GM13977 (cell line): ENCODE measurements at regions not wholly inside any gene's neighbourhood (a gene's known extent, or its start where the extent isn't known, plus 50 kb on each side); places are given as distances from the start of the nearest gene placed in this dataset.

ENCODE experiments used
- DNase-seq: peaks from one replicate; pipeline ENCODE4 v3.0.0; 2012; ENCODE audit warnings: low spot score
- CTCF ChIP-seq: IDR thresholded peaks from 2 replicates; pipeline ENCODE4 v1.5.1; 2012; ENCODE audit warnings: mild to moderate bottlenecking, control low read depth; ENCODE audit not compliant: insufficient read depth; ENCODE audit errors: extremely low read depth, missing control alignments
- in situ Hi-C: fragments of 300-500 bp; cut with MboI; formaldehyde crosslinking; loops from one replicate; pipeline ENCODE4 v1.12.0; 2022; ENCODE audit warnings: low sequenced_read_pairs, low pct_unique_long_range_greater_than_20kb, mixed read lengths, inconsistent platforms; ENCODE audit not compliant: unreplicated experiment

GRCh38 chr6:144617708-144618107 is 332.6 kb downstream of the UTRN start:
- in situ Hi-C loops, result no loop called here
- DNase-seq, result no peak
- TF ChIP-seq CTCF, result no peak

GRCh38 chr6:144619966-144620365 is 334.8 kb downstream of the UTRN start:
- no peak for DNase-seq
- TF ChIP-seq CTCF, result no peak
- in situ Hi-C loops, result no loop called here

GRCh38 chr6:144621332-144621731 is 336.2 kb downstream of the UTRN start:
- in situ Hi-C loops, result no loop called here
- DNase-seq, result no peak
- TF ChIP-seq CTCF, result no peak

- in situ Hi-C loops, result no loop called here
- DNase-seq, result no peak
- TF ChIP-seq CTCF, result no peak
Measured at GRCh38 chr6:144624246-144624645, 339.1 kb downstream of the UTRN start.

GRCh38 chr6:144624716-144625115 is 339.6 kb downstream of the UTRN start:
- TF ChIP-seq CTCF, result no peak
- in situ Hi-C loops, result no loop called here
- no peak for DNase-seq

- no peak for TF ChIP-seq CTCF
- in situ Hi-C loops, result no loop called here
- DNase-seq, result no peak
Measured at GRCh38 chr6:144630857-144631256, 345.7 kb downstream of the UTRN start.

GRCh38 chr6:144632266-144632665 is 347.1 kb downstream of the UTRN start:
- no peak for DNase-seq
- in situ Hi-C loops, result no loop called here
- no peak for TF ChIP-seq CTCF
